Activated B cell treated with CpG ODN at 0.5 μM for 24 hours (primary cell): ENCODE measurements at regions not wholly inside any gene's neighbourhood (a gene's known extent, or its start where the extent isn't known, plus 50 kb on each side); places are given as distances from the start of the nearest gene placed in this dataset.
"Not testable (repeated sequence)": the region's sequence is repeated elsewhere in the genome, so short reads cannot be mapped to it uniquely, and the experiment has no call there.

ENCODE experiments used
- ATAC-seq: fragments of 200-7000 bp; cut with Tn5 transposase; one replicate; pipeline ENCODE4 v1.10.0; 2021; ENCODE audit warnings: low read depth, mild to moderate bottlenecking, moderate library complexity
- CTCF ChIA-PET: fragments of 350-600 bp; sonication (Branson Sonifier 250); formaldehyde crosslinking; loops from one replicate; lab custom pipeline; 2021; ENCODE audit warnings: antibody characterized with exemption; lab: Charles Lee
- POLR2A ChIA-PET: fragments of 350-600 bp; sonication (Branson Sonifier 250); formaldehyde crosslinking; loops from one replicate; lab custom pipeline; 2021; ENCODE audit warnings: antibody characterized with exemption; lab: Charles Lee
- DNase-seq: peaks from one replicate; pipeline ENCODE4 v3.0.0; 2022
- H3K27ac Mint-ChIP-seq: one replicate; pipeline ENCODE4 v1.8.0; 2020; ENCODE audit warnings: mixed read lengths
- H3K27me3 Mint-ChIP-seq: one replicate; pipeline ENCODE4 v1.8.0; 2021; ENCODE audit warnings: mixed read lengths
- H3K36me3 Mint-ChIP-seq: one replicate; pipeline ENCODE4 v1.8.0; 2021; ENCODE audit warnings: low read depth, mixed read lengths
- H3K4me1 Mint-ChIP-seq: one replicate; pipeline ENCODE4 v1.8.0; 2021; ENCODE audit warnings: mixed read lengths
- H3K4me3 Mint-ChIP-seq: one replicate; pipeline ENCODE4 v1.8.0; 2020; ENCODE audit warnings: mild to moderate bottlenecking, mixed read lengths
- H3K9me3 Mint-ChIP-seq: one replicate; pipeline ENCODE4 v1.8.0; 2020; ENCODE audit warnings: mixed read lengths
- CTCF ChIP-seq: fragments of 200-600 bp; IDR thresholded peaks from one replicate; pipeline ENCODE4 v1.8.0; 2022; ENCODE audit warnings: antibody characterized with exemption, mild to moderate bottlenecking
- intact Hi-C: fragments of 100-400 bp; cut with micrococcal nuclease; formaldehyde crosslinking; loops from one replicate; pipeline ENCODE4 v1.15.1; 2024

- ATAC-seq (no peak), DNase-seq (no peak)
- no peaks in the 10 kb centered on the region for H3K36me3 Mint-ChIP-seq
- intact Hi-C loops, result no loop called here
- no peaks in the 10 kb centered on the region for H3K27me3 Mint-ChIP-seq
- H3K27ac Mint-ChIP-seq, result no peak overlapping the region
- TF ChIP-seq CTCF, result no peak
- peaks cover 4% of the 10 kb centered on the region for H3K4me1 Mint-ChIP-seq
- no peak overlapping the region for H3K4me3 Mint-ChIP-seq
- ChIA-PET CTCF (no interaction called here), POLR2A (no interaction called here)
- no peaks in the 10 kb centered on the region for H3K9me3 Mint-ChIP-seq
Measured at GRCh38 chr14:35932136-35932535, 106.0 kb downstream of the BRMS1L start.

DNA sequence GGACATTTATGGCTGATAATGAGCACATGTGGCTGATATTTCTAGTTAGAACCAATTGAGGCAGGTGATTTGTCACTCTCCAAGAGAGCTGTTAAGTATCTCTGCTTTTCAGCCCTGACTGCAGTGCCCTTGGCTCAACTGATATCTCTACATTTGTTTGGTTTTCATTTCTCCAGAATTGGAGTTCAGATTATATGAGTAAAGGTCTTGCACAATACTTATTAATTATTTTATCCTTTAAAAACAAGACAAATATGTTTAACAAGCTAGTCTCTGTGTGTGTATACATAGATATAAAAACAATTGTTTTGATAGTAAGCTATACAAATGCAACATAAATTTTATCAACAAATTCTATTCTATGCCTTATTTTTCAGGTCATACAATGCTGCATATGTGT, 105.2 kb downstream of the BRMS1L start:
- DNase-seq (no peak), ATAC-seq (no peak)
- H3K27me3 Mint-ChIP-seq, result no peaks in the 10 kb centered on the region
- no peak overlapping the region for H3K27ac Mint-ChIP-seq
- intact Hi-C loops, result no loop called here
- ChIA-PET CTCF (no interaction called here), POLR2A (no interaction called here)
- H3K9me3 Mint-ChIP-seq, result no peaks in the 10 kb centered on the region
- no peak for TF ChIP-seq CTCF
- H3K4me3 Mint-ChIP-seq, result no peak overlapping the region
- H3K36me3 Mint-ChIP-seq, result no peaks in the 10 kb centered on the region
- H3K4me1 Mint-ChIP-seq, result peaks cover 4% of the 10 kb centered on the region

DNA sequence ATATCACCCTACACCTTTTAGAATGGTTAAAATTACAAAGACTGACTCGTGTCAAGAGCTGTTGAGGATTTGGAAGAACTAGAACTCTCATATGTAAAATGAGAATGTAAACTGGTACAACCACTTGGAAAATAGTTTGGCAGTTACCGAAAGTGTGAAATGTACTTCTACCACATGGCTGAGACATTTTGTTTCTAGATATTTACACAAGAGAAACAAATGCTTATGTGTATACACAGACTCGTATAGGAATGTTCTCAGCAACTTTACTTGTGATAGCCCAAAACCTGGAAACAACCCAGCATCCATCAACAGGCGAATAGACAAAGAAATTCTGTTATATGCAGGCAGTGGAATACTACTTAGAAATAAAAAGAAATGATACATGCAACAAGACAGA, 103.0 kb downstream of the BRMS1L start:
- peaks cover 4% of the 10 kb centered on the region for H3K4me1 Mint-ChIP-seq
- ChIA-PET CTCF (no interaction called here), POLR2A (no interaction called here)
- no peak for TF ChIP-seq CTCF
- H3K27ac Mint-ChIP-seq, result no peak overlapping the region
- H3K4me3 Mint-ChIP-seq, result no peak overlapping the region
- intact Hi-C loops, result no loop called here
- DNase-seq (no peak), ATAC-seq (no peak)
- H3K9me3 Mint-ChIP-seq, result no peaks in the 10 kb centered on the region
- no peaks in the 10 kb centered on the region for H3K36me3 Mint-ChIP-seq
- H3K27me3 Mint-ChIP-seq, result no peaks in the 10 kb centered on the region

- Mint-ChIP-seq H3K36me3 (no peaks in the 10 kb centered on the region), H3K9me3 (no peaks in the 10 kb centered on the region), H3K27me3 (no peaks in the 10 kb centered on the region), H3K4me3 (no peak overlapping the region), H3K27ac (no peak overlapping the region), H3K4me1 (peaks cover 3% of the 10 kb centered on the region)
- POLR2A ChIA-PET, result no interaction called here
- intact Hi-C loops, result no loop called here
- TF ChIP-seq CTCF, result no peak
- CTCF ChIA-PET, result no interaction called here
- DNase-seq (no peak), ATAC-seq (no peak)
Measured at GRCh38 chr14:35927727-35928126, 101.6 kb downstream of the BRMS1L start.

DNA sequence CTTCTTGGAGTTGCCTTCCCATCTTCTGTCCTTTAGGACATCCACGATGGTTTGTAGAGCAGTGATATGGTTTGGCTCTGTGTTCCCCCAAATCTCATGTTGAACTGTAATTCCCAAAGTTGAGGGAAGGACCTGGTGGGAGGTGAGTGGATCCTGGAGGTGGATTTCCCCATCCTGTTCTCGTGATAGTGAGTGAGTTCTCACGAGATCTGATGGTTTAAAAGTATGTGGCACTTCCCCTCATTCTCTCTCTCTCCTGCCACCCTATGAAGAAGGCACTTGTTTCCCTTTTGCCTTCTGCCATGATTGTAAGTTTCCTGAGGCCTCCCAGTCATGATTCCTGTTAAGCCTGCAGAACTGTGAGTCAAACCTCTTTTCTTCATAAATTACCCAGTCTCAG, 99.2 kb downstream of the BRMS1L start:
- intact Hi-C loops, result no loop called here
- no peaks in the 10 kb centered on the region for H3K27me3 Mint-ChIP-seq
- DNase-seq (no peak), ATAC-seq (no peak)
- no peak for TF ChIP-seq CTCF
- no peak overlapping the region for H3K4me3 Mint-ChIP-seq
- no peak overlapping the region for H3K27ac Mint-ChIP-seq
- no peaks in the 10 kb centered on the region for H3K36me3 Mint-ChIP-seq
- ChIA-PET CTCF (no interaction called here), POLR2A (no interaction called here)
- no peaks in the 10 kb centered on the region for H3K4me1 Mint-ChIP-seq
- H3K9me3 Mint-ChIP-seq, result peaks cover 2% of the 10 kb centered on the region

GRCh38 chr14:35922590-35922989, 96.5 kb downstream of the BRMS1L start:
- CTCF ChIA-PET, H3K36me3 Mint-ChIP-seq, H3K4me1 Mint-ChIP-seq, ATAC-seq, DNase-seq, H3K27ac Mint-ChIP-seq, POLR2A ChIA-PET, H3K4me3 Mint-ChIP-seq, H3K27me3 Mint-ChIP-seq, H3K9me3 Mint-ChIP-seq, intact Hi-C loops: not testable (repeated sequence)
